GM21367 (cell line): ENCODE measurements at regions not wholly inside any gene's neighbourhood (a gene's known extent, or its start where the extent isn't known, plus 50 kb on each side); places are given as distances from the start of the nearest gene placed in this dataset.
"Not testable (repeated sequence)": the region's sequence is repeated elsewhere in the genome, so short reads cannot be mapped to it uniquely, and the experiment has no call there.

Experiments used
- ATAC-seq: cut with Tn5 transposase; IDR thresholded peaks from one replicate; pipeline ENCODE4 v1.9.1; 2021; ENCODE audit not compliant: unreplicated experiment

GRCh38 chr17:51434434-51435170 lies 174.3 kb downstream of the UTP18 start:
- no peak for ATAC-seq

GRCh38 chr17:51435171-51435552 lies 174.8 kb downstream of the UTP18 start:
- no peak for ATAC-seq

- ATAC-seq, result peak; percentile 73
Measured at GRCh38 chr17:51435641-51436091, 175.3 kb downstream of the UTP18 start.

GRCh38 chr17:51439395-51440229 lies 179.3 kb downstream of the UTP18 start:
- no peak for ATAC-seq

- no peak for ATAC-seq
Measured at GRCh38 chr17:51441431-51441830, 181.1 kb downstream of the UTP18 start.

GRCh38 chr17:51442088-51442865 lies 181.9 kb downstream of the UTP18 start:
- no peak for ATAC-seq

- no peak for ATAC-seq
Measured at GRCh38 chr17:51443646-51444045, 183.3 kb downstream of the UTP18 start.

DNA sequence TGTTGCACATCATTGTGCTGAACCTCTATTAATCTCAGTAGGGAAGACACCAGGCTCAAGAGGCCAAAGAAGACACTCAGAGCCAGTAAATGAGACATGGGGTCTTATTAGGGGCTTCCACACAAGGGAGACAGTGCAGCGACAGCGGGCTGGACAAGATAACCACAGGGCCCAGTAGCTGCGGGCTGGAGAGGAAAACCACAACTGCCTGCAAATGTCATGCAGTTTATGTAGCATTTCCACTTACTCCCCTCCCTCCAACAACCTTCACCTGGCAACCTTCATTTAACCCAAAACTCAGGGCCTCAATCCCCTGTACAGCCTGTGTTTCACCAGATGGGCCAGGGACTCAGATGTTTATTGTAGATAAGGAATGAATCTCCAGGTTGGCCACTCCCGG lies 185.6 kb downstream of the UTP18 start:
- ATAC-seq, result no peak

DNA sequence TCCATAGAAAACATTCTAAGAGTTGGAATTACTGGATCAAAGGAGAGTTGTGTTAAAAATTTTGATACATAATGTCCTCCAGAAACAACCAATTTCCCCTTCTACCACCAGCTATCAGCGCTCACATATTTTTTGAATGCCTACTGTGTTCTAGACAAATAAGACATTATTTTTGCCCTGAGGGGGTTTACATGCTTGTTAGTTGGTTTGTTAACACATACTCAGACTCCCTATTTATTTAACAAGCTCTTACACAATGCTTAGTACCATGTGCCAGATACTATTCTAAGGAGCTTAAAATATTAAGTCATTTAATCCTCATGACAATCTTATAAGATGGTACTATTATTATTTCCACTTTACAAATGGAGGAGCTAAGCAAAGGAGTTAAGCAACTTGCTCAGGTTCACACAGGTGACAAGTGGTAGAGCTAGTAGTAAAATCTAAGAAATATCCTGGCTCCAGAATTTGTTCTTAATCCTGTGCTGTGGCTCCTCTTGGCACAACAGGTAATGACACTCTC lies 194.2 kb downstream of the UTP18 start:
- ATAC-seq, result no peak

- no peak for ATAC-seq
Measured at GRCh38 chr17:51455211-51455610, 194.9 kb downstream of the UTP18 start.

- ATAC-seq, result no peak
Measured at GRCh38 chr17:51455931-51456330, 195.6 kb downstream of the UTP18 start.

- ATAC-seq, result no peak
Measured at GRCh38 chr17:51456942-51457341, 196.6 kb downstream of the UTP18 start.

DNA sequence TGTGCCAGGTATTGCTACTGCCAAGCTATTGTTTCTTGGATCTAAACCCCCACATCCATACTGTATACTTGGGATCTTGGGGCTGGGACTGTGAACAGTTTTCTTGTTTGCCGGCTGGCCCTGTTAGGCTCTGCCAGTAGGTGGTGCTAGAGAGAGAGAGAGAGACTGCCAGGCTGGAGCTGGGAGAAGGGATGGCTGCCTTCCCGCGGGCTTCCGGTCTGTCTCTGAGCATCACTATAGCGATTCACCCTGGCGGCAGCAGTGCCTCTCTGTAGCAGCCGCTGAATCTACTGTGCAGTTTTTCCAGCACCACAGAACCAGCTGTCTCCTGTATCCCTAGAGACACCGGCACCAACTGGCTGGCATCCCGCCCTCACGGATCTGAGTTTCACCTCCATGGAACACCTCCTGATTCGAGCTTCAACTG lies 201.2 kb downstream of the UTP18 start:
- peak; percentile 71 for ATAC-seq

GRCh38 chr17:51463353-51463752 lies 203.0 kb downstream of the UTP18 start:
- no peak for ATAC-seq

GRCh38 chr17:51467336-51467735 lies 207.0 kb downstream of the UTP18 start:
- ATAC-seq, result no peak

GRCh38 chr17:51472670-51473205 lies 212.4 kb downstream of the UTP18 start:
- ATAC-seq, result no peak

GRCh38 chr17:51474764-51475163 lies 214.4 kb downstream of the UTP18 start:
- ATAC-seq, result no peak

GRCh38 chr17:51475730-51476129 lies 215.4 kb downstream of the UTP18 start:
- no peak for ATAC-seq

DNA sequence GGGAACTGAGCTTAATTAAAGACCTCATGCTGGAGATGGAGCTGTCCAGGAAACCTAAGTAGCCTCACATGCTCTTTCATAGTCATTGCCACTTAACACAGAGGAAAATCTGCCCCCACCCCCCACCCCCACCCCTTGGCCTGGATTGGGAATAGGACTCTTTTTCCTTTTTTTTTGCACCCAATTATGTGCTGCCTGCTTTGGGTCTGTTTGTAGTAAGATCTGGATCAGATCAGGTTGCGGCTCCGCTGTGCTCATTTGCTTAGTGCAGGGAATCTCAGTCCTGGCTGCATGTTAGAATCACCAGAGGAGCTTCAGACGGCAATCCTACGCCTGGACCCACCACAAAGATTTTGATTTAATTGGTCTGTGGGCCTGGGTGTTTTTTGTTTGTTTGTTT lies 219.0 kb downstream of the UTP18 start:
- ATAC-seq, result no peak

DNA sequence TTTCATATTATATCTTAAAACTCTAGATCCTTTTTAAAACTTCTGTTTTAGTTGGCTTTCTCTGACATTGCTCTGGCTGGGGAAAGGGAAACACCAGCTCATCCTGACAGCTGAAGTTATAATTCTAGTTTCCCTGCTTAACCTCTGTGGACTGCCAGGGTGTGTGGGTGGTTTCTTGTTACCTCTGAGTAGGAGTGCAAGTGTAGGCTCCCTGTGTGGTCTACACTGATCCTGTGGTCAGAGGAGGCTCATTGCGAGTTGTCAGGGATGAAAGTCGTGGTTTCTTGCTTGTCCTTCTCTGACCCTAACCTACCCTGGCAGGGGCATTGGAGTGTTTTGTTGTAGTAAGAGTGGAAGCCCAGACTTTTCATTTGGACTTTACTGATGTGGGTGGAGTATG lies 221.0 kb downstream of the UTP18 start:
- ATAC-seq, result no peak

DNA sequence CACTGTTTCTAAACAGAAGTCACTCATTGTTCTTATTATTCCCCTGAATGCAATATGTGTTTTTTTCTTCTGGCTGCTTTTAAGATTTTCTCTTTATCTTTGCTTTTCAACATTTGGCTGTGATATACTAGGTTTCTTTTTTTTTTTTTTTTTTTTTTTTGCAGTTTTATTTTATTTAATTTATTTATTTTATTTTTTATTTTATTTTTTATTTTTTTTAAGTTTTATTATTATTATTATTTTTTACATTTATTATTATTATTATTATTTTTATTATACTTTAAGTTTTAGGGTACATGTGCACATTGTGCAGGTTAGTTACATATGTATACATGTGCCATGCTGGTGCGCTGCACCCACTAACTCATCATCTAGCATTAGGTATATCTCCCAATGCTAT lies 221.9 kb downstream of the UTP18 start:
- not testable (repeated sequence) for ATAC-seq
